SK-N-SH (cell line): ENCODE measurements at regions not wholly inside any gene's neighbourhood (a gene's known extent, or its start where the extent isn't known, plus 50 kb on each side); places are given as distances from the start of the nearest gene placed in this dataset.

Experiments used
- CTCF ChIP-seq: fragments of 200-600 bp; sonication (generic); IDR thresholded peaks from 2 replicates; pipeline ENCODE4 v1.6.1; 2017; ENCODE audit warnings: antibody characterized with exemption, mild to moderate bottlenecking, moderate library complexity
- JUND ChIP-seq: IDR thresholded peaks from 2 replicates; pipeline ENCODE4 v1.4.0; 2012
- POLR2AphosphoS5 ChIP-seq: IDR thresholded peaks from 2 replicates; pipeline ENCODE4 v1.6.1; 2012; ENCODE audit warnings: low read depth, low read length

DNA sequence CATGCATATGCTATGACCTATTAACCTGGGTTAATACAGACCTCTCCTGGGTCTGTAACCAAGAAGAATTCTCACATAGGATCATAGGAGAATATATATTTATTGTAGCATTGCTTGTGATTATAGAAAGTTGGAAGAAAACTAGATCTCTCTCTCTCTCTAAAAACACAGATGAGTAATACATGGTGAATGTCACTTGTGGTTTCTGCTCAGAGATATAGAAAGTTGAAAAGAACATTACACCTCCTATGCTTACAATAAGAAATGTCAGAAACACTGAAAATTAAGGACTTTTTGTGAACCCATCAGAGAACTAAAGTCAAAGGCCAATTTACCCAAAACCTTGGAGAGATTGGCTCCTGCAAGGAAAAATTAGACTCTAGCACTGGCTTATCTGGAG is 1389.5 kb downstream of the FAM133A start:
- TF ChIP-seq JUND, result peak; percentile 52
- no peak for TF ChIP-seq CTCF
- no peak for TF ChIP-seq POLR2AphosphoS5
